H9 (cell line): ENCODE measurements at regions not wholly inside any gene's neighbourhood (a gene's known extent, or its start where the extent isn't known, plus 50 kb on each side); places are given as distances from the start of the nearest gene placed in this dataset.

Experiments used
- DNase-seq: peaks from one replicate; pipeline ENCODE4 v3.0.0-alpha.2; 2017
- H2AFZ ChIP-seq: one replicate; pipeline ENCODE4 v1.6.1; 2013; ENCODE audit warnings: mild to moderate bottlenecking, low read length, control low read depth, moderate library complexity
- H2AK5ac ChIP-seq: 2 replicates; pipeline ENCODE4 v1.6.1; 2013; ENCODE audit warnings: low read length, control low read depth, mixed read lengths; ENCODE audit not compliant: insufficient read length
- H2BK120ac ChIP-seq: one replicate; pipeline ENCODE4 v1.6.1; 2013; ENCODE audit warnings: low read depth, mild to moderate bottlenecking, low read length, control low read depth, inconsistent platforms; ENCODE audit not compliant: poor library complexity, severe bottlenecking
- H2BK12ac ChIP-seq: 2 replicates; pipeline ENCODE4 v1.6.1; 2013; ENCODE audit warnings: low read length, control low read depth, mixed read lengths, low read depth; ENCODE audit not compliant: insufficient read length
- H2BK15ac ChIP-seq: 2 replicates; pipeline ENCODE4 v1.6.1; 2013; ENCODE audit warnings: low read depth, low read length, control low read depth
- H2BK20ac ChIP-seq: one replicate; pipeline ENCODE4 v1.6.1; 2013; ENCODE audit warnings: low read depth, mild to moderate bottlenecking, low read length, control low read depth, inconsistent platforms; ENCODE audit not compliant: poor library complexity, severe bottlenecking
- H2BK5ac ChIP-seq: 2 replicates; pipeline ENCODE4 v1.6.1; 2013; ENCODE audit warnings: low read length, control low read depth, mixed read lengths; ENCODE audit not compliant: insufficient read length
- H3K14ac ChIP-seq: 2 replicates; pipeline ENCODE4 v1.6.1; 2013; ENCODE audit warnings: low read length, control low read depth; ENCODE audit not compliant: insufficient read depth
- H3K18ac ChIP-seq: 2 replicates; pipeline ENCODE4 v1.6.1; 2013; ENCODE audit warnings: low read depth, mild to moderate bottlenecking, mixed read lengths, low read length, control low read depth; ENCODE audit not compliant: insufficient read length
- H3K23ac ChIP-seq: 2 replicates; pipeline ENCODE4 v1.6.1; 2013; ENCODE audit warnings: low read length, control low read depth, mixed read lengths, low read depth; ENCODE audit not compliant: insufficient read length
- H3K23me2 ChIP-seq: 2 replicates; pipeline ENCODE4 v1.6.1; 2013; ENCODE audit warnings: low read depth, mild to moderate bottlenecking, mixed read lengths, low read length, control low read depth; ENCODE audit not compliant: insufficient read length, poor library complexity, severe bottlenecking
- H3K27ac ChIP-seq: 2 replicates; pipeline ENCODE4 v1.5.1; 2013; ENCODE audit warnings: low read length, control low read depth, mixed read lengths, low read depth; ENCODE audit not compliant: insufficient read length
- H3K27me3 ChIP-seq: 2 replicates; pipeline ENCODE4 v1.6.1; 2013; ENCODE audit warnings: low read length, control low read depth, inconsistent platforms; ENCODE audit not compliant: insufficient read depth
- H3K4ac ChIP-seq: 2 replicates; pipeline ENCODE4 v1.6.1; 2013; ENCODE audit warnings: low read depth, mild to moderate bottlenecking, control low read depth, inconsistent platforms, low read length, moderate library complexity
- H3K4me1 ChIP-seq: 2 replicates; pipeline ENCODE4 v1.6.1; 2013; ENCODE audit warnings: low read length, control low read depth, inconsistent platforms; ENCODE audit not compliant: insufficient read depth
- H3K4me2 ChIP-seq: 2 replicates; pipeline ENCODE4 v1.6.1; 2013; ENCODE audit warnings: low read length, control low read depth, mixed read lengths; ENCODE audit not compliant: insufficient read length, insufficient read depth
- H3K56ac ChIP-seq: 2 replicates; pipeline ENCODE4 v1.6.1; 2013; ENCODE audit warnings: low read depth, mild to moderate bottlenecking, mixed read lengths, low read length, control low read depth; ENCODE audit not compliant: insufficient read length
- H3K79me1 ChIP-seq: 2 replicates; pipeline ENCODE4 v1.6.1; 2013; ENCODE audit warnings: low read depth, mild to moderate bottlenecking, moderate library complexity, low read length, control low read depth, inconsistent platforms; ENCODE audit not compliant: insufficient read depth, poor library complexity, severe bottlenecking
- H3K79me2 ChIP-seq: 2 replicates; pipeline ENCODE4 v1.6.1; 2013; ENCODE audit warnings: low read length, control low read depth, inconsistent platforms; ENCODE audit not compliant: insufficient read depth
- H3K9ac ChIP-seq: 2 replicates; pipeline ENCODE4 v1.6.1; 2013; ENCODE audit warnings: low read length, control low read depth, mixed read lengths; ENCODE audit not compliant: insufficient read length; ENCODE audit errors: extremely low read depth
- H3K9me3 ChIP-seq: one replicate; pipeline ENCODE4 v1.6.1; 2013; ENCODE audit warnings: low read depth, low read length, inconsistent platforms; ENCODE audit not compliant: control insufficient read depth
- H3T11ph ChIP-seq: one replicate; pipeline ENCODE4 v1.6.1; 2013; ENCODE audit warnings: mild to moderate bottlenecking, low read length, control low read depth, inconsistent platforms
- H4K20me1 ChIP-seq: one replicate; pipeline ENCODE4 v1.6.1; 2013; ENCODE audit not compliant: control insufficient read depth, insufficient read length, insufficient read depth
- H4K5ac ChIP-seq: 2 replicates; pipeline ENCODE4 v1.6.1; 2013; ENCODE audit warnings: low read depth, mild to moderate bottlenecking, mixed read lengths, low read length, control low read depth; ENCODE audit not compliant: insufficient read length
- H4K8ac ChIP-seq: replicated peaks from 2 replicates; pipeline ENCODE4 v1.6.1; 2013; ENCODE audit warnings: low read length, control low read depth, mixed read lengths, low read depth; ENCODE audit not compliant: insufficient read length
- H4K91ac ChIP-seq: 2 replicates; pipeline ENCODE4 v1.6.1; 2013; ENCODE audit warnings: low read depth, mild to moderate bottlenecking, moderate library complexity, mixed read lengths, low read length, control low read depth; ENCODE audit not compliant: insufficient read length
- H3K27ac Mint-ChIP-seq, 3 experiments: 2 replicates in 2 of 3; 3 replicates in 1 of 3; pipeline ENCODE4 v1.8.0; 2020 to 2021; ENCODE audit warnings: mixed read lengths in 3 of 3, mild to moderate bottlenecking in 1 of 3, moderate library complexity in 1 of 3
- H3K27me3 Mint-ChIP-seq: 2 replicates; pipeline ENCODE4 v1.8.0; 2021; ENCODE audit warnings: low read depth, mild to moderate bottlenecking, moderate library complexity, mixed read lengths
- H3K36me3 Mint-ChIP-seq, 3 experiments: 2 replicates in 2 of 3; 3 replicates in 1 of 3; pipeline ENCODE4 v1.8.0; 2020 to 2021; ENCODE audit warnings: low read depth in 3 of 3, mixed read lengths in 3 of 3; ENCODE audit not compliant: insufficient read depth in 1 of 3
- H3K4me1 Mint-ChIP-seq, 2 experiments: 2 replicates each; pipeline ENCODE4 v1.8.0; 2020; ENCODE audit warnings: mixed read lengths in 2 of 2
- H3K4me3 Mint-ChIP-seq, 2 experiments: 2 replicates in 1 of 2; 3 replicates in 1 of 2; pipeline ENCODE4 v1.8.0; 2020 to 2021; ENCODE audit warnings: mild to moderate bottlenecking in 2 of 2, mixed read lengths in 2 of 2, moderate library complexity in 1 of 2
- H3K9me3 Mint-ChIP-seq, 2 experiments: 2 replicates in 1 of 2; 3 replicates in 1 of 2; pipeline ENCODE4 v1.8.0; 2020; ENCODE audit warnings: mild to moderate bottlenecking in 2 of 2, mixed read lengths in 2 of 2, moderate library complexity in 1 of 2
- CTCF ChIP-seq: fragments of 200-600 bp; sonication (generic); conservative IDR thresholded peaks from 3 replicates; pipeline ENCODE4 v1.8.0; 2021; ENCODE audit warnings: antibody characterized with exemption, mild to moderate bottlenecking
- WGBS: extraction: QIAGEN DNeasy Blood & Tissue Kit; methylation state at CpG from one replicate; pipeline ENCODE4 v1.1.7; 2013; ENCODE audit warnings: missing lambda C conversion rate, low lambda C conversion rate, mixed read lengths; ENCODE audit not compliant: insufficient read length; ENCODE audit errors: extremely low coverage; 5-methylcytosine and 5-hydroxymethylcytosine counted together

- no peak overlapping the region for H2AFZ ChIP-seq
- H4K91ac ChIP-seq = no peak overlapping the region
- H4K20me1 ChIP-seq = no peaks in the 10 kb centered on the region
Measured at GRCh38 chr18:25456334-25457010, 104.5 kb upstream of the ZNF521 start.

More at GRCh38 chr18:25456334-25457010, 104.5 kb upstream of the ZNF521 start:
- Histone ChIP-seq H2BK12ac (no peak overlapping the region), H3K4me2 (no peak overlapping the region), H3K27ac (no peak overlapping the region), H3K79me2 (no peaks in the 10 kb centered on the region), H3K14ac (no peak overlapping the region), H2AK5ac (no peak overlapping the region), H2BK20ac (no peak overlapping the region), H3K79me1 (no peaks in the 10 kb centered on the region), H3K27me3 (no peaks in the 10 kb centered on the region), H3K9ac (no peak overlapping the region), H2BK5ac (no peak overlapping the region), H3K23ac (no peak overlapping the region), H3K4ac (no peak overlapping the region), H3K23me2 (no peaks in the 10 kb centered on the region), H3K56ac (no peak overlapping the region), H2BK15ac (no peak overlapping the region), H3K4me1 (no peaks in the 10 kb centered on the region), H4K8ac (no peak overlapping the region), H3K9me3 (no peaks in the 10 kb centered on the region), H3T11ph (no peak overlapping the region), H2BK120ac (no peak overlapping the region), H4K5ac (no peak overlapping the region), H3K18ac (no peak overlapping the region)
- Mint-ChIP-seq H3K27ac (no peak overlapping the region), H3K27me3 (no peaks in the 10 kb centered on the region; the same call in 1 of the 2 replicates), H3K4me3 (no peak overlapping the region), H3K4me1 (peaks cover 7 to 8% of the 10 kb centered on the region in 2 experiments; a peak in 3 of 4 replicates), H3K9me3 (peaks cover 0 to under 1% of the 10 kb centered on the region in 2 experiments; a peak in 1 of 5 replicates), H3K36me3 (no peaks in the 10 kb centered on the region)
- WGBS = no CpG with 5 or more reads among the region's 15 CpGs
- no peak for DNase-seq
- TF ChIP-seq CTCF = no peak
